ENCODE measurements at regions not wholly inside any gene's neighbourhood (a gene's known extent, or its start where the extent isn't known, plus 50 kb on each side); places are given as distances from the start of the nearest gene placed in this dataset.

DNA sequence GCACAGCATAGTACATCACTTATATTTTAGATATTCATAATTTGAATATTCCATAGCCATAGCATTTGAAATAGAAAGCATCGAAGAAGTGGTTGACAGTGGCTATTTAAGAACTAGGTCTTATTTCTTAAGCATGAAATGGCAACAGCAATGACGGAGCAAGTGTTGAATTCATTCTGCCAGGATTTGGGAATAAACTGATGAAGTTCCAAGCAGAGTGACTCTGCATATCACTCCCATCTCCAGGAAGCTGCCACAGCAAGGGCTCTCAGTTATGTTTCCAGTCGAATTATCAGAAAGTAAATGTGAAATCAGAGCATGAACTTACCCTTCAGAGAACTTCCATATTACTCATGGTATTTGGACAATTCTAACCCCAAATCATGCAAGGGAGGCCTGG lies 208.1 kb downstream of the IKZF2 start (continued):
- TF ChIP-seq TCF3 (IDR thresholded peaks at IDR 0.05; ENCODE audit: borderline replicate concordance, insufficient read depth, low read depth, low read length) (no peak), ZBTB11 (CRISPR knock-in tag; IDR thresholded peaks at IDR 0.05) (no peak), BACH1 (IDR thresholded peaks at IDR 0.05; ENCODE audit: borderline replicate concordance) (no peak), TCF12 (IDR thresholded peaks at IDR 0.05; ENCODE audit: low read depth, low read length) (no peak), POU2F2 (IDR thresholded peaks at IDR 0.05; ENCODE audit: borderline replicate concordance, low read depth, low read length) (no peak), RELA (IDR thresholded peaks at IDR 0.05; ENCODE audit: borderline replicate concordance, partially characterized antibody) (no peak), NRF1 (conservative IDR thresholded peaks at IDR 0.05; ENCODE audit: low read depth, low read length) (no peak), MXI1 (IDR thresholded peaks at IDR 0.05; ENCODE audit: low read depth, low read length) (no peak)

DNA sequence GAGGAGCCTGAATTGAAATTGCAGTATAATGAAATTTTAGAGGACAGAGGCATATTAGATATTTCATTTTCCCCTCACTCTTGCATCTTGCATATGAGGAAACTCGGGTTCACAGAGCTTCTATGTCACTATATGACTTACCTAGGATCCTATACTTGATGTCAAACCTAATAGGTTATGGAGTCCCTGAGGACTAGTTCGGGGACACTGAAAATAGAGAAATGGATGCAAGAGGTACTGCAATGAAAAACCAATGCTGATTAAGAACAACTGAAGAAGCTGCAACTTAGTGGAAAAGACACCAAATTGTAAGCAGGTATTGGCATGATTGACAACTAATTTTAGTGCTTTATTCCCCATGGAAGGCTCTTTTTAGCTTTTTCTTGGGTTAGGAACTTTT lies 210.1 kb downstream of the IKZF2 start:
- TF ChIP-seq POU2F2 (IDR thresholded peaks at IDR 0.05; ENCODE audit: borderline replicate concordance, low read depth, low read length) (no peak), IKZF2 (IDR thresholded peaks at IDR 0.05) (no peak), BCLAF1 (IDR thresholded peaks at IDR 0.05) (no peak), PRDM15 (CRISPR knock-in tag; IDR thresholded peaks at IDR 0.05) (no peak), ZNF217 (IDR thresholded peaks at IDR 0.05) (no peak), POLR2AphosphoS2 (IDR thresholded peaks at IDR 0.05; ENCODE audit: low read depth, low read length) (no peak)
- Histone ChIP-seq H3K4me1 (ENCODE audit: control insufficient read depth, insufficient read depth, low read length) (no peaks in the 10 kb centered on the region), H3K36me3 (ENCODE audit: control insufficient read depth in 2 of 2, insufficient read depth in 2 of 2, low read length in 1 of 2) (no peaks in the 10 kb centered on the region; a peak in 1 of 4 replicates), H3K27ac (ENCODE audit: control insufficient read depth, insufficient read depth) (no peak overlapping the region), H3K9me3 (replicated peaks; ENCODE audit: control insufficient read depth, insufficient read depth, low read length) (no peaks in the 10 kb centered on the region; the same call in 2 of the 3 replicates), H3K4me2 (ENCODE audit: control insufficient read depth, insufficient read depth) (no peak overlapping the region), H3K4me3 (no peak overlapping the region), H4K20me1 (ENCODE audit: control insufficient read depth, insufficient read depth) (no peaks in the 10 kb centered on the region), H2AFZ (ENCODE audit: control insufficient read depth, low read depth, low read length) (no peak overlapping the region), H3K79me2 (ENCODE audit: control insufficient read depth, insufficient read depth, low read length) (no peaks in the 10 kb centered on the region), H3K27me3 (replicated peaks in 1 of 2; ENCODE audit: control insufficient read depth in 2 of 2, insufficient read depth in 2 of 2, low read length in 1 of 2) (no peaks in the 10 kb centered on the region), H3K9ac (ENCODE audit: control insufficient read depth, insufficient read depth, low read length) (no peak overlapping the region)
- ChIA-PET RAD21 (ENCODE audit: unreplicated experiment) (no interaction called here), CTCF (no interaction called here), SMC1A (ENCODE audit: uncharacterized antibody, unreplicated experiment) (interaction anchor here (1.7 kb wide), 1 partner anchor 17 kb away, joined by 3 read pairs; no protein-coding TSS in a partner anchor), POLR2A (no interaction called here)
- DNase-seq (ENCODE audit: low read depth, low spot score) = no peak
- FAIRE-seq = peak; percentile 27
- no TSS peak for BruUV-seq (replicated peaks)
- intact Hi-C loops (cut with micrococcal nuclease; ENCODE audit: unreplicated experiment) = no loop called here
- WGBS (ENCODE audit: insufficient coverage, insufficient replicate concordance, low lambda C conversion rate, missing lambda C conversion rate) = 27% methylated on average over 2 of the region's 2 CpGs
- in situ Hi-C loops (cut with MboI) = no loop called here
- ATAC-seq = no peak; the same call in 2 of the 3 replicates

All from GM12878 (cell line).